GM21528 (cell line): ENCODE measurements at regions not wholly inside any gene's neighbourhood (a gene's known extent, or its start where the extent isn't known, plus 50 kb on each side); places are given as distances from the start of the nearest gene placed in this dataset.
"Not testable (repeated sequence)": the region's sequence is repeated elsewhere in the genome, so short reads cannot be mapped to it uniquely, and the experiment has no call there.

Source experiments
- ATAC-seq: cut with Tn5 transposase; IDR thresholded peaks from one replicate; pipeline ENCODE4 v1.9.1; 2021; ENCODE audit warnings: mild to moderate bottlenecking, moderate library complexity; ENCODE audit not compliant: unreplicated experiment, low FRiP score

- ATAC-seq: no peak
These were observed 494.5 kb upstream of the PBX1 start for GRCh38 chr1:164064501-164064900.

- no peak for ATAC-seq
These were observed 487.7 kb upstream of the PBX1 start for GRCh38 chr1:164071288-164071687.

GRCh38 chr1:164086832-164087231 is 472.2 kb upstream of the PBX1 start:
- no peak for ATAC-seq

GRCh38 chr1:164087906-164088453 is 471.0 kb upstream of the PBX1 start:
- no peak for ATAC-seq

- no peak for ATAC-seq
These were observed 466.2 kb upstream of the PBX1 start for GRCh38 chr1:164092603-164093353.

GRCh38 chr1:164093543-164093942 is 465.4 kb upstream of the PBX1 start:
- ATAC-seq: no peak

GRCh38 chr1:164101802-164102201 is 457.2 kb upstream of the PBX1 start:
- ATAC-seq: no peak

GRCh38 chr1:164131949-164132348 is 427.0 kb upstream of the PBX1 start:
- ATAC-seq: no peak

- ATAC-seq: no peak
These were observed 421.6 kb upstream of the PBX1 start for GRCh38 chr1:164137273-164137925.

GRCh38 chr1:164141797-164142196 is 417.2 kb upstream of the PBX1 start:
- ATAC-seq: no peak

GRCh38 chr1:164154622-164155021 is 404.4 kb upstream of the PBX1 start:
- no peak for ATAC-seq

- ATAC-seq: no peak
These were observed 403.6 kb upstream of the PBX1 start for GRCh38 chr1:164155347-164155746.

GRCh38 chr1:164163289-164163849 is 395.6 kb upstream of the PBX1 start:
- no peak for ATAC-seq

GRCh38 chr1:164165466-164165865 is 393.5 kb upstream of the PBX1 start:
- no peak for ATAC-seq

- not testable (repeated sequence) for ATAC-seq
These were observed 392.5 kb upstream of the PBX1 start for GRCh38 chr1:164166454-164166853.

GRCh38 chr1:164177118-164177517 is 381.9 kb upstream of the PBX1 start:
- ATAC-seq: no peak

- ATAC-seq: no peak
These were observed 378.2 kb upstream of the PBX1 start for GRCh38 chr1:164180824-164181223.

- no peak for ATAC-seq
These were observed 374.9 kb upstream of the PBX1 start for GRCh38 chr1:164183854-164184635.

- ATAC-seq: no peak
These were observed 372.1 kb upstream of the PBX1 start for GRCh38 chr1:164186881-164187280.

- ATAC-seq: no peak
These were observed 370.5 kb upstream of the PBX1 start for GRCh38 chr1:164188497-164188896.

- no peak for ATAC-seq
These were observed 367.8 kb upstream of the PBX1 start for GRCh38 chr1:164191191-164191590.
